ENCODE measurements at regions not wholly inside any gene's neighbourhood (a gene's known extent, or its start where the extent isn't known, plus 50 kb on each side); places are given as distances from the start of the nearest gene placed in this dataset.

DNA sequence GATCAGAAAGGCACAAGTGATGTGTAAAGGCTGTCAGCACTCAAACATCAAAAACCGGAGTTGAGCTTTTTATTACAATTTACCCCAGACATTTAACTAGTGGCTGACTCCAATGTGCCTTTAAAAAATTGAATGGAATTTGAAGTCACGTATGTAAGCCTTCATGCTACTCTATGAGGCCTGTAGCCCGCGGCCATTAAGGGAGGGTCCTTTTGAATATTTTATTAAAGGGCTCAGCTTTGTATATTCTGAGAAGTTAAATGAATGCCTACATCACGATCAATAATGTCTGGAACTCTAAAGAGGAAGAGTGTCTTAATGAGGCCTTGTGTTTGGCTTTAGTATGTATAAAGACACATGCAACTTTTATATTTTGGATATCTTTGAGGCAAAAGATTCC, 916.6 kb upstream of the CELF2 start:
- Histone ChIP-seq H3K27me3 (no peaks in the 10 kb centered on the region), H3K27ac (no peak overlapping the region), H3K9me3 (ENCODE audit: low read depth) (no peaks in the 10 kb centered on the region), H3F3A (ENCODE audit: low read depth) (no peaks in the 10 kb centered on the region), H3K4me1 (no peaks in the 10 kb centered on the region), H3K36me3 (no peaks in the 10 kb centered on the region), H3K79me2 (ENCODE audit: low read depth) (no peaks in the 10 kb centered on the region), H3K4me3 (no peak overlapping the region), H3K9ac (no peak overlapping the region), H3K4me2 (no peak overlapping the region), H2AFZ (replicated peaks) (no peak overlapping the region), H4K20me1 (ENCODE audit: low read depth) (no peaks in the 10 kb centered on the region)
- Mint-ChIP-seq H3K27ac (no peak overlapping the region), H3K36me3 (no peaks in the 10 kb centered on the region), H3K4me1 (no peaks in the 10 kb centered on the region), H3K4me3 (no peak overlapping the region), H3K27me3 (ENCODE audit: insufficient read depth, low read depth) (peaks cover 2% of the 10 kb centered on the region), H3K9me3 (peaks cover 2% of the 10 kb centered on the region)
- no peak for DNase-seq (ENCODE audit: low spot score)
- TF ChIP-seq, protein P1, sequence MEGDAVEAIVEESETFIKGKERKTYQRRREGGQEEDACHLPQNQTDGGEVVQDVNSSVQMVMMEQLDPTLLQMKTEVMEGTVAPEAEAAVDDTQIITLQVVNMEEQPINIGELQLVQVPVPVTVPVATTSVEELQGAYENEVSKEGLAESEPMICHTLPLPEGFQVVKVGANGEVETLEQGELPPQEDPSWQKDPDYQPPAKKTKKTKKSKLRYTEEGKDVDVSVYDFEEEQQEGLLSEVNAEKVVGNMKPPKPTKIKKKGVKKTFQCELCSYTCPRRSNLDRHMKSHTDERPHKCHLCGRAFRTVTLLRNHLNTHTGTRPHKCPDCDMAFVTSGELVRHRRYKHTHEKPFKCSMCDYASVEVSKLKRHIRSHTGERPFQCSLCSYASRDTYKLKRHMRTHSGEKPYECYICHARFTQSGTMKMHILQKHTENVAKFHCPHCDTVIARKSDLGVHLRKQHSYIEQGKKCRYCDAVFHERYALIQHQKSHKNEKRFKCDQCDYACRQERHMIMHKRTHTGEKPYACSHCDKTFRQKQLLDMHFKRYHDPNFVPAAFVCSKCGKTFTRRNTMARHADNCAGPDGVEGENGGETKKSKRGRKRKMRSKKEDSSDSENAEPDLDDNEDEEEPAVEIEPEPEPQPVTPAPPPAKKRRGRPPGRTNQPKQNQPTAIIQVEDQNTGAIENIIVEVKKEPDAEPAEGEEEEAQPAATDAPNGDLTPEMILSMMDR (IDR thresholded peaks at IDR 0.05) = no peak

DNA sequence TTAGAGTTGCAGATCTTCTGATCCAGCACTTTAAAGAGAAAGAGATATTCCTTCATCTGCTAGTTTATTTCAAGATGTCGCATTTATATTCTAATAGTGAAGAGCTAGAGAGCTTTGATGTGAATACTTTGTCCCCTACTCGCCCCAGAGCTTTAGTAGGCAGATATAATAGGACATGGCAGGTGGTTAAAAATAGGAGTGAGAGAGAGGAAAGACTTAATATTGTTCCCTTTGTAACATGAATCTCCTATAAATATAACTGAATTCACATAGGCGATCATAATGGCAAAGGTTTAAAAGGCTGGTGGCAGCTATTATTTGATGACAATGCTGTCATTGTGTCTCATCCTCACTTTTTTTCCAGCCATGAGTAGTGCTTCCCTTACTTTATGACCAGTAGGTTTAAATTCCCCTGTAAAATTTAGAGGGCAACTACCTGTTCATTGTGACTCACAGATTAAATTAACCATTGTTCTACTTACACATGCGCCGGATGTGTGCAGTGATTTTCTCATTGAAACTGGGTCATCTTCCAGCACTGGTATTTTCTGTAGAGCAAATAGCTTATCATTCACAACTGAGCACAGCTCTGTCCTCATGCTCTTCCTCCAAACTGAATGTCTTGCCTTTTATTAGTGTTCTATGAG, 906.7 kb upstream of the CELF2 start:
- Mint-ChIP-seq H3K27me3 (ENCODE audit: insufficient read depth, low read depth) (peaks cover 2% of the 10 kb centered on the region), H3K9me3 (peaks cover 2% of the 10 kb centered on the region), H3K36me3 (no peaks in the 10 kb centered on the region), H3K4me1 (no peaks in the 10 kb centered on the region), H3K27ac (no peak overlapping the region), H3K4me3 (no peak overlapping the region)
- H3K4me2 ChIP-seq = no peak overlapping the region
- H3K9me3 ChIP-seq (ENCODE audit: low read depth) = peaks cover 2% of the 10 kb centered on the region
- H2AFZ ChIP-seq (replicated peaks) = no peak overlapping the region
- no peaks in the 10 kb centered on the region for H3K79me2 ChIP-seq (ENCODE audit: low read depth)
- no peak overlapping the region for H3K4me3 ChIP-seq
- H3K9ac ChIP-seq = no peak overlapping the region
- TF ChIP-seq EZH2phosphoT487 (IDR thresholded peaks at IDR 0.05) (no peak), EZH2 (IDR thresholded peaks at IDR 0.05) (no peak)
- TF ChIP-seq, protein P1 (IDR thresholded peaks at IDR 0.05) = no peak
- DNase-seq (ENCODE audit: low spot score) = no peak
- no peaks in the 10 kb centered on the region for H3K27me3 ChIP-seq
- no peaks in the 10 kb centered on the region for H3F3A ChIP-seq (ENCODE audit: low read depth)
- no peaks in the 10 kb centered on the region for H3K36me3 ChIP-seq
- H3K27ac ChIP-seq = no peak overlapping the region
- H3K4me1 ChIP-seq = no peaks in the 10 kb centered on the region
- no peaks in the 10 kb centered on the region for H4K20me1 ChIP-seq (ENCODE audit: low read depth)

DNA sequence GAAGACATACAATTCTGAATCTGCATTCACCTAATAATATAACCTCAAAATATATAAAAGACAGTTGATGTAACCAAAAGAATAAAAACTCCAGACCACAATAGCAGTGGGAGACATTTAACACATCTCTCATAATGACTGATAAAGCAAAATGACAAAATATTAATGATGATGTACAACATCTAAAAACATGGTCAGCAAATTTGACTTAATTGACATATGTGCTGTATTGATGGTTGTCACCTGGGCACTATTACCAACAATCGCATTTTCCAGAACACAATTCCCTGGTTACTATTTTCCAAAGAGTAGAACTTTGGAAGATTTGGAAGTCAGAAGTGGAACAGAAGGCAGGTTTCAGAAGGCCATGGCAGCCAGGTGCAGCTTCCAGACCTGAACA, 899.5 kb upstream of the CELF2 start:
- Mint-ChIP-seq H3K36me3 (no peaks in the 10 kb centered on the region), H3K27ac (no peak overlapping the region), H3K4me3 (no peak overlapping the region), H3K9me3 (peaks cover 6% of the 10 kb centered on the region), H3K4me1 (peaks cover 2% of the 10 kb centered on the region), H3K27me3 (ENCODE audit: insufficient read depth, low read depth) (peaks cover 2% of the 10 kb centered on the region)
- Histone ChIP-seq H3K9ac (no peak overlapping the region), H3K79me2 (ENCODE audit: low read depth) (no peaks in the 10 kb centered on the region), H2AFZ (replicated peaks) (no peak overlapping the region), H4K20me1 (ENCODE audit: low read depth) (no peaks in the 10 kb centered on the region), H3K9me3 (ENCODE audit: low read depth) (peaks cover 8% of the 10 kb centered on the region), H3K4me1 (no peaks in the 10 kb centered on the region), H3K27ac (no peak overlapping the region), H3F3A (ENCODE audit: low read depth) (no peaks in the 10 kb centered on the region), H3K27me3 (no peaks in the 10 kb centered on the region), H3K4me2 (no peak overlapping the region), H3K4me3 (no peak overlapping the region), H3K36me3 (no peaks in the 10 kb centered on the region)
- TF ChIP-seq, protein P1 (IDR thresholded peaks at IDR 0.05) = no peak
- TF ChIP-seq EZH2phosphoT487 (IDR thresholded peaks at IDR 0.05) (no peak), EZH2 (IDR thresholded peaks at IDR 0.05) (no peak)
- DNase-seq (ENCODE audit: low spot score) = no peak

Measured in neural progenitor cell (in vitro differentiated cells).